SHP77 treated with DMSO at 0.1 percent for 48 hours (cell line): ENCODE measurements at regions not wholly inside any gene's neighbourhood (a gene's known extent, or its start where the extent isn't known, plus 50 kb on each side); places are given as distances from the start of the nearest gene placed in this dataset.

ENCODE experiments used
- DNase-seq: peaks from one replicate; lab custom pipeline; 2025; lab: John Stamatoyannopoulos, UW

DNA sequence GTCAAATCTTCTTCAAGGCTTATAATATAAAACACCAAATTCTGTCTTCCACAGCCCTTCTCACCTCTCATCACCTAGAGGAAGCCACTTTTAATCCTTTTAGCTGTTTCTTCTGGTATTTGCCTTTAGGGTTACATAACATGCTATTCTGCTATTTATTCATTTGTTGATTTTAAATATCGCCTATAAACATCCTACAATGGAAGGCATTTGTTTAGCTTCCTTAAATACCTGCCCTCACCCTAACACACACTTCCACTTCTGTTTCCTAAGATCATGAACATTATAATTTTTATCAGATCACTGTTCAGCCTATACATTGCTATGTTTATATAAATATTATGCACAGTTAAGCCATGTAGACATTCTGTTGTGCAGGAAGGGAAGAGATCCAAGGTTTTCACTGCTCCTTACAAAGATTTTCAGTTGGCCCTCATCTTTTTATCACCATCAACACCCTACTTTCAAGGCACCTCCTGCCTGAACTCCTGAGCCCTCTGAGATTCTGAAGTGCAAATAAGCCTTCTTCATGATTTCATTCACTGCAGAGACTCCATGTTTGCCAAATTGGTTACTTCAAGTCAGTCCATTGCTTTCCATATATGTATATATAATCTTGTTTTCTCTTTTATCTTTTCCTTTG lies 356.9 kb upstream of the ACTBL2 start:
- DNase-seq, result no peak

- no peak for DNase-seq
Measured at GRCh38 chr5:57839025-57839424, 356.4 kb upstream of the ACTBL2 start.

GRCh38 chr5:57836921-57837320 lies 354.3 kb upstream of the ACTBL2 start:
- no peak for DNase-seq

- no peak for DNase-seq
Measured at GRCh38 chr5:57836331-57836730, 353.7 kb upstream of the ACTBL2 start.

DNA sequence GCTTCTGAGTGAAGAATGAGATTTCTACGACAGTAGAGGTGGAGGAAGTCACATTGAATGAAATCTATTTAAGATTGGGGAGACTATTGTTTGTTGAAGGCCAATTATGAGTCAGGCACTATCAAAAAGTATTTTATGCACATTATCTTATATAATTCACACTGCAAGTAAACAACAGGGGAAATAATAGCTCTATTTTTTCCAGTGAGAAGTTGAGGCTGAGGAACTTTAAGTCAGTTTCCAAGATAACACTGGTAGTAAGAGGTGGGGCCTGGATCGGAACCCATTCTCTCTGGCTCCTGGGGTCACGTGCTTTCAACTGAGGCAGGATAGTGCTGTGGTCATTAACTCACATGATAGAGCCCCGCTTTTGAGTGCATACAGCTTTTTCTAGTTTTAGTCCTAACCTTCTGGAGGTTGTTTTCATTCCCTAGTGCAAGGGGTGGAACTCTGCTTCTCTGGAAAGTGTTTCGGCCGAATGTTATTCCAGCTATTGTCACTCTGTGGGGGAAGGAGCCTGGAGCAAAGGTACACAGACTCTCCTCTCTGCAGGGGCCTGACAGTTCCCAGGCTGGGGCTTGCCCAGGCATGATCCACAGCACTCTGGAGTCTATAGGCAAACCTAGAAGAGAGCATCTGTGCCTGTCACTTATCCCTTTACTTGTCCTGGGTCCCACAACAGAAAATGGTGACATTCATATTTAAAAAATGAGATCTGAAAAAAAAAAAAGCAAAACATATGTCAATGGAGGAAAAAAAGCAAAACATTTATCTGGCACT lies 352.4 kb upstream of the ACTBL2 start:
- DNase-seq, result peak; percentile 27

DNA sequence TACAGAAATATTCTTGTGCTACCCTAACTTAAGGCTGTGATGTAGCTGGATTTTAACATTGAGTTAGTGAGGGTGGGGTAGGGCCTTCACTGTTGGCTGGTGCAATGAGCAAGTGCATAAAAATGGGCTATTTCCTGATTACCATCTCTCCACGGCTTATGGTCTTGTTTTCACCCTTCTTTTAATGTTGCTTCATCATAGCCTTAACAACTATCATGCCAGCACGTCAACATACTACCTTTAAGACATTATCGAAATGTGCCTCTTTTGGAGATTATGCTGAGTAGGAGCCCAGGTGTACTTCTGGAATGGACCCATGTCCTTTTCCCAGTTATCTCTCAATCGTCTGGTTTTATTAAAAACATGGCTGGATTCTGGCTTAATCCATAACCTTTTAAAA lies 350.9 kb upstream of the ACTBL2 start:
- no peak for DNase-seq

DNA sequence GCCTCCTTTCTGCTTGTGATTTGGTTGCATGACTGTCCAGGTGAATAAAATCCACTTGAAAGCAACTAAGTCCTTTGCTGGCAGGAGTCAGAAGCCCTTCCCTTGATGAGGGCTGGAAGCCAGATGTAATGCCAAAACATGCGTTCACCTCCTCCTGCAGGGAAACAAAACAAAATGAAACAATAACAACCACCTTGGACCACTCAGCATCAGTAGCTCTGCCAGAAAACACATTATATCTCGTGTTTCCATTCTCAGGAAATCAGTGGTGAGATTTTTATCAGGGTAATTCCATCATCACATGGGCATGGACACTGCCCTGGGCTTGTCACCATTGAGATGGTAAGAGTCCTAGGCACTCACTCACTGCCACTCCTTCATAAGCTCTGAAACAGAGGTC lies 350.3 kb upstream of the ACTBL2 start:
- DNase-seq, result no peak

DNA sequence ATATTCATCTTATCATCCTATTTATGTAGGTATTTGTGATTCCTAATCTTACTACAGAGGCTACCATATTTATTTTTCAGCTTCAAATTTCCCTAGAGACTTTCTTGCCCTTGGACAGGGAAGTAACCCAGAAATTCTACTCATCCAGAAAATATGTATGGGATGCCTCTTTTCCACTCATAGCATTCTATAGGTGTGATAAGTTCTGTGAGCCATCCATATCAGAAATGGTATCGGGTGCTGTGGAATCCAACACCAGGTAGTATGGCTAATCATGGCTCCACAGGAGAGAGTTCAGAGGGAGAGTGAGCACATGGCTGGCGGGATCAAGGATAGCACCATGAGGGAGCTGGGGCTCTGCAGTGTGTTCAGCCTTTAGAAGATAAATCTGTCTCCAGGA lies 349.3 kb upstream of the ACTBL2 start:
- DNase-seq, result no peak

DNA sequence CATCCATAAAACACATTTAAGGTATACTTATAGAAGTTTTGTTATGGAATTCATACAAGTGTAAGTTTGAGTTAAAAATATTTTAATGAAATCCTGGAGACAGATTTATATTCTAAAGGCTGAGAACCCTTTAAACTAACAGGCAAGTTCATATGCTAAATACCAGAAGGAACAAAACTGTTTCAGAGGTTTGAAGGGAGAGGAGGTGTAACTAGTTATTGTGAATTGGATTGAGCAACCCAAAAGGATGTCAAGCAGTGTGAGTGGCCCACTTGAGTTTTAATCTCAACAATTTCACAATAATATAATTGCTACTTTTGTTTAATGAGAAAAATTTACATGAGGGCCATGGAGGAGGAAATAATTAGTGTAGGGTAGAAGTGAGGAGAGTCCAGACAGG lies 348.5 kb upstream of the ACTBL2 start:
- no peak for DNase-seq

DNA sequence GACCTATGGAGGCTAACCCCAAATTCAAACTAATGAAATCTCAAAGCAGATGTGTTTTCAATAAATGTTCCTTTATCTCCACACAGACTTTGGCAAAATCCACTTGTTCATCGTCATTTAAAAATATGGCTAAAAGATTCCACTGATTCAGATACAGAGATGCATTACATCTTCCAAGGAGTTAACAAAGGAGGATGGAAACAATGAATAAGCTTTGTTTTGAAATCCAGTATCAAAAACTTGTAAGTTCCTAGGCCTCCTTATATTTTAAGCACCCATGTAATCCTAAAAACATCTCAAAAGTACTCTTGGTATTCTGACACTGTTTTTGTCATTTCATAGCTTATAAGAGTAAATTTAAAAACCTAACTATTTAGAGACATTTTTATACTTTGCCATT lies 345.6 kb upstream of the ACTBL2 start:
- no peak for DNase-seq

DNA sequence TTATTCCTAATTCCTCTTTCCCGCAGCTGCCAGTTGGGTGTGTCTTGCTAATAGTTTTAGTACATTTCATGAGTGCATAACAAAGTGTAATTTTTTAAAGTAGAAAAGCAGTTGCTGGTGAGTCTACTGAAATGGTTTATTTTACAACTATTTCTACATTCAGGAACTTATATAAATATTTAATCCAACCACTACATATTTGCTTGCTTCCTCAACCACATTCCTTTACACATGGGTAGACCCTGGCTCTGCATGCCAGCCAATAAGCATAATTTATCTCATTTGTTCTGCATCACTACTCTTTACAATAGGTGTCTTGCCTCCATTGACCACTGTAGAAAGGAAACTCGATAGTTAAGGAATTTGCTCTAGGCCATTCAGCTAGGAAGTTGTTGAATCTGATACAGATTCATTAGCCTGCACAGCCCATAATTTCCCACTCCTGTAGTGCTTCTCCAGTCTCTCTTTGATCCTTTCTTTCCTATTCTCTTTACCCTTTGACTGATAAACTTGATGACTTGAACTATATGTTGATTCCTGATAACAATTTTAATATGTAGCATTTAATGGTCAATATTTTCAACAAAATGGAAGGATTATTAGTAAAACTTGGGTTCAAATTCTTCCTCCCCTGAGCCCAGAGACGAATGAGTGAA lies 342.5 kb upstream of the ACTBL2 start:
- no peak for DNase-seq

DNA sequence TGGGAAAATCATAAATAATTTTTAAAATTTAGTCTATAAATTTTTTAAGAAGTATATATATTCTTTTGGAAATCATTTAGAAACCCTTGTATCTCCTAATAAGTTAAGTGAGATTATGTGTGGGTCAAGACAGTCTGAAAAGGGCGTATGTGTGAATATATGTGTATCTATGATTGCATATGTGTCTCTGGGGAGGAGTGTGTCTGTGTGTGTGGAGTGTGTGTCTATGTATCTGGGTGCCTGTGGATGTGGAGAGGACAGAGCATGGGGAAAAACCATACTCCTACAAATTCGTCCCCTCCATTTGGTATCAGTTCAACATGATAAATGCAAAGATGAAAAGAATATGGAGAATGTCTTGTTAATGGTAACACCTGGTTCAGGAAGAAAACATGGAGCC lies 342.0 kb upstream of the ACTBL2 start:
- DNase-seq, result no peak

GRCh38 chr5:57824047-57824446 lies 341.4 kb upstream of the ACTBL2 start:
- DNase-seq, result no peak

DNA sequence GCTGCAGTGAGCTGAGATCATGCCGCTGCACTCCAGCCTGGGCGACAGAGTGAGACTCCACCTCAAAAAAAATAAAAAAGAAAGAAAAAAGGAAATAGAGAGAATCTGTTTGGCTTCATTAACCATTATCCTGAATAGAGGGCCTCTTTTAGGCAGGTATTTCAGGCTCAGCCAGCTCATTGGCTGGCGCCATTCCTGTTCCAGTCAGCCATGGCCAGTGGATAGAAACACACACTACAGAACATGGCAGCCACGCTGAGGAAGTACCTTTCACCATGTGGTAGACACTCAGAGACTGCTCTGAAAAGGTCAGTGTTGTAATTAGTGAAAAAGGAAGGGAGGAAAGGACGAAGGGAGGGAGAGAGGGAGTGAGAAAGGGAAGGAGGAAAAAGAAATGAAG lies 340.0 kb upstream of the ACTBL2 start:
- DNase-seq, result no peak

- no peak for DNase-seq
Measured at GRCh38 chr5:57818397-57818796, 335.8 kb upstream of the ACTBL2 start.

DNA sequence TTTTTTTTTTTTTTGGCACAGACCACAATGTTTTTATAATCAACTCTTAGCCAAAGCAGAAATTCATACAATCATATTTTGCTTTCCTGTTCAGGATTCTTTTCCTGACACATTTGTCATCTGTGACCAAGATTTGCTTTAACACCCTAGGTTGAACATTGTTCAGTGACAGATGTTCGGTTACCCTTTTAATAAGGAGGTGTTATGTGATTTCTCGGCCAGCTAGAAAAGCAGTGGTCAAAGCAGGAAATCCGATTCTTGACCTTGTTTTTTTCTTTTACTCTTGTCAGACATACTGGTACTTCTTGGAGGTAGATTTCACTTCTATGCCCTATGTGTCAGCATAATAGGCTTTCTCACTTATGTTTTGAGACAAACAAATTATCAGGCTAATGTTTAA lies 335.3 kb upstream of the ACTBL2 start:
- DNase-seq, result no peak

- DNase-seq, result no peak
Measured at GRCh38 chr5:57817001-57817453, 334.4 kb upstream of the ACTBL2 start.

- no peak for DNase-seq
Measured at GRCh38 chr5:57816108-57816507, 333.5 kb upstream of the ACTBL2 start.

DNA sequence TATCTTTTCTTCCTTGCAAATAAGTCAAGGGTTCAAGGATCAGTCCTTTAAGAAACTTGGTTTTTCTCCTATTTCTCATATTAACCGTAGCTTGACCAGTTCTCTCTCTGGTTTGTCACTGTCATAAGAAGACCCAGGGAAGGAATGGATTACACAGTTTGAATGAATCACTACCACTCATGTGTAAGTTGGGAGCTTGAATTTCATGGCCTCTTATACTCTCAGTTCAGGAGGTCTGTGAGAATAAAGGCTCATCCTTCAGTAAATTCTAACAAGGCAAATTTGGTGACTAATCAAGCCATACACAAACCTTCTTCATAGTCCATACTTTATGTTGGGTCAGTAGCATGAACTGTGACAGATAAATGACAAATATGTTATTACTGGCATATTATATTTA lies 323.1 kb upstream of the ACTBL2 start:
- DNase-seq, result no peak

- DNase-seq, result no peak
Measured at GRCh38 chr5:57805170-57805569, 322.6 kb upstream of the ACTBL2 start.

- DNase-seq, result no peak
Measured at GRCh38 chr5:57804505-57804904, 321.9 kb upstream of the ACTBL2 start.

DNA sequence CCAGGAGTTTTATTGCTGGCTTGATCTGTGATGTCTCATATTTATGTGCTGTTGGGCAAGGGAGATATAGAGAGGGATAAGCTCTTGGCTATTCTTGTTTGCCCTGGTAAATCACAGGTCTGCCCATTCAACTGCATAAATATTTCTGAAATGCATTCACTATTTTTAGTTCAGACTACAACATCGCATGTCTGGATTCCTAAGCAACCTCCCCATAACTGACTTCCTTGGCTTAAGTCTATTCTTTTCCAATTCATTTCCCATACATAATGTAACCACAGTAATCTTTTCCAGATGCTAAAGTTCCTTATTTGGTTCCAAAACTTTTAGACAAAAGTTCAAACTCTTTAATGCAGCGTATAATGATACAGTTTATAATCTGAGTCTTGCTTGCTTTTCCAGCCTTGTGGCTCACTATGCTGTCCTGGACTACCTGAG lies 321.4 kb upstream of the ACTBL2 start:
- DNase-seq, result no peak

GRCh38 chr5:57802131-57802530 lies 319.5 kb upstream of the ACTBL2 start:
- DNase-seq, result no peak
